GM18868 (cell line): ENCODE measurements at regions not wholly inside any gene's neighbourhood (a gene's known extent, or its start where the extent isn't known, plus 50 kb on each side); places are given as distances from the start of the nearest gene placed in this dataset.

Experiments
- ATAC-seq: cut with Tn5 transposase; IDR thresholded peaks from one replicate; pipeline ENCODE4 v1.9.1; 2021; ENCODE audit warnings: mild to moderate bottlenecking, moderate library complexity; ENCODE audit not compliant: unreplicated experiment

DNA sequence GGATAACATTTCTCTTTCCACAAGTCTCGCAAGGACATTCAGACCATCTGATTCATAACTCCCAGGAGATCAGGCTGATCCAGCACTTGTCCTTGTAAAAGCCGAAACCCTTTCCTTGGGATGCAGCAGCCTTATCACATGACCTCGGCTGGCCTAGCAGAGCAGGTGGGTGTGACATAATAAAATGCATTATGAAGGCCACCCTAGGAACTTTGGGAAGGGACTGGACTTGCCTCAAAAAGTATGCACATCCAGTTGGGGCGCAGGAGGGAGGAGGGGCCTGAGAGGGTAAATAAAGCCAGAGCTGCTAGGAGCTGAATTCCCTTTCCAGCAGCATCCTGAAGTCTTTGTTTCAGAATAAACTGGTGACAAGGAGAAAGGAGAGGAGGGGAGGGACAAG, 260.8 kb downstream of the SNX13 start:
- no peak for ATAC-seq

DNA sequence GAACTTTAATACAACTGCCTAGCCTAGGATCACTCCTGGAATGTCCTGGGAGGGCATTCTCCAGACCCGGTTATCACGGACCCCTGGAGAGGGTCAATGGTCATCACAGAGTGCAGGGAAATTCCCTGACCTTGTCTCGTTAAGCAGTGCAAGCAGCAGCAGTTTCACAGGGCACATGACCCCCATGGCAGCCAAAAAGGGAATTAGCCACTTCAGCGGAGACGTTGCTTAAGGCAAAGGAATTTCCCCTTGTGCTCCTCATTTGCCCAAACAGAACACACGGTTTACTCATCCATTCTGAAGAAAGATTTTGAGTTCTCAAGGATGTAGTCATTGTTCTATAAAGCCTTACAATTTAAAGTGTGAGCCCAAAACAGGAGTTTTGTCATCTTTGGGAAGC, 260.3 kb downstream of the SNX13 start:
- no peak for ATAC-seq

DNA sequence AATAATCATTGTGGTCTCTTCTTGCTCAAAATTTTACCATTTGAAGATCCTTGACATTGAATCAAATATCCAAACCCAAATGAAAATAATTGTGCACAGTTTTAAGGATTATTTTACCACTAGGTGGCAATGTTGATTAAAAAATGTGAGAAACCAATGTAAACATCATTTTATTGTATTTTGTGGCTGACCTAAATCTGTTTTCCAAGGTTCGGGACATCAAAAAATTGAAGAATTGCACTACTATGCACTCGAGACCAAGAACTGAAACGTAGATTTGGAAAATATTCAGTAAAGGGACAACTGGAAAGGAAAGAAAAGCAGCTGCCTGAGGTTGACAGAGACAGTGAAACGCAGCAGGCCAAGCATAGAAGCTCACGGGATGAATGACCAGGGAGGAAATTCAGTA, 259.3 kb downstream of the SNX13 start:
- ATAC-seq = peak; percentile 42

DNA sequence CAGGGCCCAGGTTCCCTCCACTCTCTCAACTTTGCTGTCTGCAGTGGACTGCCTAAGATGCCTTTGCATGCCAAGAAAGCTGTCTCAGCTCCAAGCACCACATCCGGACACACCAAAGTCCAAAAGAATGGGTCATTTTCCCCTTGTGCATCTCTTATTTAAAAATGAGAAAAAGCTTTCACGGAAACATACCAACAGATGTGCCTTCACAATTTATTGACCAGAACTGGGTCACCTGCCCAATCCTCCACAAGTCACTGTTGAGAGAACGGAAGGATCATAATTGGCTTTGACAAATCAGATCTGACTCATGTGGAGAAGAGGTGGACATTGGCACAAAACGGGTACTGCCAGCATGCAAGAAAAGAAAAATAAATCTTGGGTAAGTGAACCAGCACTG, 258.3 kb downstream of the SNX13 start:
- ATAC-seq = no peak

DNA sequence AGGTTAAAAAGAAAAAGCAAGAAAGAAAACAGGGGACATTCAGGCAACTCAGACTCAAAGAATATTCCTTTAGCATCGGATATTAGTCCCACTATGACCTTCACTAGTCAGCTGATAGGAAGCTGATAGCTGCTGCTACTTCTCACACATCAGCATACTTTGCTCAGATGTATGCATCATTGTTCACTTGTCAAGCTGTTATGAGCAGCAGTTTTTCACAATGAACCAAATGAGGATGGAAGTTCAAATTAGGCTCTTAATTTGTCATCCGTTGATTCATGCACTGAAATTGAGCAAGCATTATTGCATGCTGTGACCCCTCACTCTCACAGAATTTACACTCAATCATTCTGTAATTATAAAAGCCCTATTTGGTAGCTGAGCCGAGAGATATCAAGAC, 257.7 kb downstream of the SNX13 start:
- ATAC-seq = no peak

DNA sequence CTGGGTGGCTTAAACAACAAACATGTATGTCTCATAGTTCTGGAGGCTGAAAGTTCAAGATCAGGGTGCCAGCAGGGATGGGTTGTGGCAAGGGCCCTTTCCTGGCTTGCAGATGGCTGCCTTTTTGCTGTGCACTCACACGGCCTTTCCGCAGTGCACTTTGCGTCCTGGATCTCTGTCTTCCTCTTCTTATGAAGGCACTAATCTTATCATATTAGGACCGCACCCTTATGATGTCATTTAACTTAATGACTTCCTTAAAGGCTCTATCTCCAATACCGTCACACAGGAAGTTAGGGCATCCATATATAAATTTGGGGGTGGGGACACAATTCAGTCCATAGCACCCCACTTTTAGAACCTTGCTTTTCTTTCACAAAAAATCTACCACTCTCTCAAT, 255.2 kb downstream of the SNX13 start:
- ATAC-seq = no peak

DNA sequence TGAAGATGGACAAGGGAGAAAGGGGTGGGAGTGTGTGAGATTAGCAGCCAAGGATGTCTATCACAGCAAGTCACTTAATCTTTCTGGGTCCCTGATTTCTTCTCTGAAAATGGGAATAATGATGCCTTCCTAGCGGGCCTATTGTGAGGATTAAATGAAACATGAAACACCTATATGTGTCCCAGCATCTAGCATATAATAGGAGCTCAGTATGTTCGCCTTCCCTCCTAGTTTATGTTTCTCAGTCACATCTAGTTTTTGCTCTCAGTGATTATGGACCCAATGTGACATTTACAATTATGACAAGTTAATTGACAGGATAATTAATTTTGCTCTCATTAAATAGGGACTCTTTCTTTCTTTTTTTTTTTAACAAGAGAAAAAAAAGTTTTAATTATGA, 252.9 kb downstream of the SNX13 start:
- no peak for ATAC-seq

DNA sequence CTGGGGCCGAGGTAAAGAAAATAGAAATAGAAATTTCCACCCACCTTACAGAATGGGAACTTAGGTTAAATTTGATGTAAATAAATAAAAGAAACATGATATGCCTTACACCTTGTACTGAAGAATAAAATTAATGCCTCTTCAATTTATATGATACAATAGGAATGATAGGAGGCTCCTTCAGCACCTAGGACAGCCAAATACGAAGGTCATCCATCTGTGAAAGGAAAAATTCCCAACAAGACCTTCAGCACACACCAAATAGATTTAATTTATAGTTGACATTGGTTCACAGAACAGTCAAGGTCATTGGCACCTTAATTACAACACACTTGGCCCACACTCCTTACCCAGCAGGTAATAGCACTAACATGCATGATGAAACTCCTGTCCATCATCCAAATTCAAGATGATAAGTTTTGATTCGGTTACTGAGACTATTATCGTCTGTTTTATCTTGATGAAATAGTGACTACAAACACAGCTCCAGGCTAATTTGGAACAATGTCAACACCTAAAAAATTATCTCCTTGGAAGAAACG, 250.9 kb downstream of the SNX13 start:
- no peak for ATAC-seq

DNA sequence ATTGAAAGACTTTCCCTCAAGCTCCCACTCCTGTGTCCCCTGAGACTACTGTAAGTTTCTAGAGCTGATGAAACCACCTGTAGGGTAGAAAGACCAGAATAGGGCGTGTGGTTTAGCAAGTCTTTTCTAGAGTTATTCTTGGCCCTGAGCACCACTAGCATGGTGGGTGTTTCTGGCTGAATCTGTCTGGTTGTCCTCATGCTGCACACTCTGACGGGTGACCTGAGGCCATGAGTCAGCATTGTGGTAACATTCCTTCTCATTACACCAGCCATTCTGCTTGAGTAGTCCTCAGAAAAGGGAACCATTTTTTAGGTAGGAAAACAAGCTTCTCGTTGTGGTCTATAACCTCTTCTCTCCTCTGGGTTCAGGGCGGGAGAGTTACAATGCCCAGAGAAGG, 250.3 kb downstream of the SNX13 start:
- peak; percentile 87 for ATAC-seq

DNA sequence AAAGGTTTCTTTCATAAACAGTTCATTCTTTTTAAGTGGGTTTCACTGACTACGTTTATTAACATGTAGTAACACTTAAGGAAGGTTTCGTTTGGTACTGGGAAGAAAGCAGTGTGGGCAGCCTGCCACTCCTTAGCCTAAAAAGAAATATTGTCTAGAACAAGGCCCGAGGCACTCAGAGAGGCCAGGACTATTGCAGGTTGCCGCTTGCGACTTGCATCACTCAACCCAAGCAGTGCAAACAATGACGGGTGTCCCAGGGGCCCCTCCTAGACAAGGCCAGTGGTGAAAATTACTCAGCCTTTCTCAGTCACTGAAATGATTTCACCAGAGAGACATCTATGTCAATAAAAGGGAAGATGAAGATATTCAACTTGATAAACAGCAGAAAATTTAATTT, 243.9 kb downstream of the SNX13 start:
- ATAC-seq = no peak

DNA sequence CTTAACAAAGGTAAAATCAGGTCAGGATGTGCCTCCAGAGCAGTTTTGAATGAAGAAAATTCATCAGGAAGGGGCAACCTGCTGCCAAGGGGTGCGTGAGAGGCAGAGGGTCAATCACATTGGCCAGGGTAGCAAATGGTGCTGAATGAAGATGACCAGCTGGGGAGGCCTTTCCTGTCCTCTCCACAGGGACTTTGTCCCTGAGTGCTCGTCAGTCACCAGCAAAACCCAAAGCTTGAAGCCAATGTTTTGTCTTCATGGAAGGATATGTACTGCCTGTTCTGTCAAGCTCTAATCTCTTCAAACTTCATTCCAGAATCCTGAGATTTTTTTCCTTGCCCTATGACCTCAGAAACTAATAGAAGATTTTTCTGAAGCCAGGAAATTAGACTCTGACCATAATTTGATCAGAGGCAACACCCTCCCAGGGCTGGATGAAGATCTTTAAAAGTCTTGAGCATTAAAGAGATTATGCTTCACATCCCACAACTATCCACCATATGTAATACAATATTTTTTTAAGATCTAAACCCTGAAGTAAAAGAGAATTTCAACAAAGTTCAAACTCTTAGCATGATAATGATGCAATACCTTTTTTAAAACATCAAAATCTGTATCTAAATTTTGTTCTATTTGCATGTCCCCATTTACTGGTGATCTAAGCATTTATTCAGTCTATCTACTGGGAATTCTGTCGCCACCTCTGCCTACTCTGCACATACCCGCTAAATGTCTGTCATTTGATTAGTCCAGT, 243.0 kb downstream of the SNX13 start:
- no peak for ATAC-seq

DNA sequence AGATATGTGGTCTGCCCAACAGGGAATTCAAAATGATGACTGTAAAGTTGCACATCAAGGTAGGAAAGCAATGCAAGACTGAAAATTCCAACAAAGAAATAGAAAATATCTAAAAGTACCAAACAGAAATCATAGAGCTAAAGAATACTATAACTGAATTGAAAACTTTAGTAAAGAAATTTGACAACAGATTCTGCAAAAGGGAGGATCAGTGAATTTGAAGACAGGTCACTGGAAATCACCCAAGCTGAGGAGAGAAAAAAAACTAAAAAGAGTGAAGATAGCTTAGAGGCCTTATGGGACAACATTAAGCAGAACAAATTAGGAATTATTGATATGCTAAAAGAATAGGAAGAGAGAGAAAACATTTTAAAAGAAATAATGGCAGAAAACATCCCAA, 240.6 kb downstream of the SNX13 start:
- ATAC-seq = no peak

DNA sequence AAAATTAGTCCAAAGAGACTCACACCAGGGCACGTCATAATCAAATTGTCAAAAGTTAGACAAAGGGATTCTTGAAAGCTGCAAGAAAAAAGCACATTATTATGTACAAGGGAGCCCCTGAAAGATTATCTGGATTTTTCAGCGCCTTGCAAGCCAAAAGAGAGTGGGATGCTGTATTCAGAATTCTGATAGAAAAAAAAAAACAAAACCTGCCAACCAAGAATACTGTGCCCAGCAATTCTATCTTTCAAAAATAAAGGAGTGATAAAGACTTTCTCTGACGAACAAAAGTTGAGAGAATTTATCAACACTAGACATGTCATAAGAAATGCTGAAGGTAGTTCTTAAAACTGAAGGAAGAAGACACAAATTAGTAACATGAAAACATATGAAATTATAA, 240.2 kb downstream of the SNX13 start:
- no peak for ATAC-seq

DNA sequence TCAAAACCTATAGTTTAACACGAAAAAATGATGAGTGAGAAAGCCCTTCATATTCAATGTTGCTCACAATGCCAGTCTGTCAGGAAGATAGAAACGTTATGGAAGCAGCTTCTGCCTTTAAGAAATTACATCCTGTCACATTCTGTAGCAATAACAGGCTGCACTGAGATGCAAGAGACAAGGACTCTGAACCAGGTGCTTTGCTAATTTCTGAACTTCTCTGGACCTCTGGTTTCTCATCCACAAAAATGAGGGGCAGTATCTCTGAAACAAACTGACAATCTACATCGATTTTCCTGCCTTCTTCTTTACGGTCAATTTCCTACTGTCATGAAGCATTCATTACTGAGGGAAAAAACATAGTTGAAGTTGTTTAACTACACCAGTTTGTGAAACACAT, 234.0 kb downstream of the SNX13 start:
- ATAC-seq = no peak

DNA sequence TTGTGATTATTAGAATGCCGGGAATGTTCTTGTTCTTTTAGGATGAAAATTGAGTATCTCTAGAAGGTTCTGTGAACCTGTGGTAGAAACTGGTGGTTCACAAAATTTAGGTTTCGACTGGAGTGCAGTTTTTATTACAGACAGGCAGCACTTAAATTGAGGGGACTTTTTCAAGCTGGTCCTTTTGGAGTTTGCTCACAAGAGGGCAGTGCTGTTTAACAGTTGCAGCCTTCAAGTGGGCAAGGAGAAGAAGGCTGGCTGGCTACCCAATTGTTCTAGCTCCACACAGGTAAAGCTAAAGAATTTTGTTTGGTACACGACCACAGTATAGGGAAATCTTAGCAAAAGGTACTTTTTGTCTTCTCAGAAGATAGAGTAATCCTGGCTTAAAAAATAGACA, 233.6 kb downstream of the SNX13 start:
- ATAC-seq = peak; percentile 91

DNA sequence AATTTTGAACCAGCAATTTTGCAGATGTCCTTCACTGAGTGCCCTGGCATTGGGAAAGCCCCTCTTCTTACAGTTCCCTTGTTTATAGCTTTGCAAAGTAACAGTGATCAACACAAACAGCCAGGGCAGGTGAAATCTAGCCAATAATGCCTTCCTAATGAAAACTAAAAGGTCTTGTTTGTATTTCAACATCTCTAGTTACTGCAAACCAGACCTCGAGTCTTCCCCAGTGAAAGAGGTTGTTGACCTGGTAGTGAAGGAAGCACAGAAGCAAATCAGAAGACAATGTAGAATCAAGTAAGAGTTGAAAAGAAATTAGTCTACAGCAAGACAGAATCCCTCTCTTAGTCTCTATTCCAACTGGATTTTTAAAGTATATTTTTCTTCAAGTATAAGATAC, 231.2 kb downstream of the SNX13 start:
- no peak for ATAC-seq

DNA sequence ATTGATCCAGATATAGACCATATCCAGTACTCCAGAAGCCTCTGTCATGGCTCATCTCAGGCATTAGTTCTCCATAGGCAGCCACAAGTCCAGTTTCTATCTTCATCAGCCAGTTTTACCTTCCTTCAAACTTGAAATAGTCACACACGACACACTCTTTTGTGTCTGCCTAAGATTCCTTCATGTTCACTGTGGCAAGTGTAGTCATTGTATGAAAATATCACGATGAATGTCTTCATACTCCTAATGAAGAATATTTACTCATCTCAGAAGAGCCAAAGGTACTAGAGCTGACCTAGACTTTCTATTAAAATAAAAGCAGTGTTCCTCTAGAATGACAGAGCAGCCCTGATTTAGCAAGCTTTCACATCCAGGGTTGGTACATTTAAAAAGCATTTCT, 230.7 kb downstream of the SNX13 start:
- ATAC-seq = no peak

DNA sequence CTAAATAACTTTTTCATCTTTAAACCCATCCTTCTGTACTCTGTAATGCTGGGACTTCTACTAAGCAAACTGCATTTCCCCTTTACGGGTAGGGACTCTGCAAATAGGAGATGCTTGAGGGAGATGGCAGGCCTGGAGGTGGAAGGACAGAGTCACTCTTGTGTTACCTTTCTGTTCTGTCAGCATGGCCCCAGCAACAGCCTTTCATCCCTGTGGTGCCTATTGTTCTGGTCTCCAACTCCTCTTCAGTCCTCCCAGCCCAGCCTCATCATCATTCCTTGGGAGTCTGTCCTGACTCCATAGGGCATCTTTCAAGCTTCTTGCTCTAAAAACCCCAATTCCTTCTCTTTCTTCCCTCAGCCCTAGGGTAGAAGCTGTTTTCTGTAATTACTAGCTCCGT, 230.0 kb downstream of the SNX13 start:
- ATAC-seq = no peak

DNA sequence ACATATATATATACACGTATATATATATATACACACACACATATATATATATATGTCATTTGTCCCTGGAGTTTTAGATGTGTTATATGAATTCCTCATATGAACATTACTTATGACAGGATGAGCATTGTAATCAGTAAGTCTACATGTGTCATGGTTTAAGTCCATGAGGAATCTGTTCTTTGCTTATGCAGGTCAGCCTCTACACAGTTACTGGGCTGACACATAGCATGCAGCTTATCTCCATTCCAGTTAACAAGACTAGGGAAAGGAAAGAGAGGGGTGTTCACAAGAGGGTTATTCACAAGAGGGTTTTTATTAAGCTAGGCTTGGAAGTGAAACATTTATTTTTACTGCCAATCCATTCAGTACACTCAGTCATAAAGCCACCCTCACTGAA, 226.7 kb downstream of the SNX13 start:
- no peak for ATAC-seq

DNA sequence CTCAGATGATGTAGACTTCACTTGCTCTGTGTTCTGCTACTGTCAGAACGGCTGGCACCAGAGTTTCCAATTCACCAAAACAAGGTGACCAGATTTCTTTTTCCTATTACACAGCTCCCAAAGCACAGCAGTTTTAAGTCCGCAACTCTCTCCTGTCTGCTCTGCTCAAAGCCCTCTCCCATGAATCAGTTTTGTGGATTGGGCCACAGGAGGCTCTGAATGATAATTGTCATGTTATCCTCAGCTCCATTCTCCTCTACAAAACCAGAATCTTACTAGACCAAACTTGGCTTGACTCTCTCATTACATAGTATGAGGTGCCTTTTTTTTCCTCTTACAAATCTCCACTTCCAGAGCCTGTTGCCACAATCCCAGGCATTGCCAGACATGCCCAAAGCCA, 223.5 kb downstream of the SNX13 start:
- no peak for ATAC-seq

DNA sequence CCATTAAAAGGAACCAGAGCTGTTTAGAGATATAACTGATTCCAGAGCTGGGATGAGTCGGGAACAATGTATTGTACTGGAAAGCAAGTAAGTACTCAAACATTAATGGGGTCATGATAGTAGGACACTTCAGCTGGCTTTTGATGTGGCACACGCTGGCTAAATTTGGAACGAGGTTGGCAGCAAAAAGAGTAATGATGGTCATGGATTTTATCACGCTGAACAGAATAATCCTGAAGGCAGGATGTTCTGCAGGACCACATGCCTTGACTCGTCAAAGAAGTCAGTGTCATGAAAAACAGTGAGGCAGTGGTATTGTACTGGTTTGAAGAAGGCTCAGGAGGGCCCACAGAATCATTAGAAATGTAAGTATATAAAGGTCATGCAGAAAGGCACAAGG, 220.3 kb downstream of the SNX13 start:
- no peak for ATAC-seq

DNA sequence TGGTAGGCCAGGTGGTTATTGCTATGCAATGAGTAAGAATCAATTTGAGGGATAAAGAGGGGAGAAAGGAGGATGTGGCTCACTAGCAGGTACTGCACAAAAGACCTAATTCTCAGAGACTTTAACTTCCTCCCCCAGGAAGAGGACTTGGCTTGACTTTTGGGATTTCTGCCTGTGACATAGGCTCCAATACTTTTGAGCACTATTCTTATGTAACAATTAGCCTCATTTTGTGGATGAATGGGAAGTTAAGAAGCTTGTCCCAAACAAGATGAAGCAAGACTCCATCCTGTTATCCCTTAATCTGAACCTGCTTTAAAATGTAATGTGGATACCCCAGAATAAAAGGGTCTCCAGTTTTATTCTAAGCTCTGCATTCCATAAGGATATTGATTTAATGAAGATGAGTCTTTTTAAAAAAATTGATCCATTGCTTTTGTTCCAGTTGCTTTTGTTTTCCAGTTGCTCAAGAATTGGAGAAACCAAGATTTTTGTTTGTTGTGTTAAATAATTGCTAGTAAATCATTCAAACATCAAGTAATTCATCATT, 218.5 kb downstream of the SNX13 start:
- ATAC-seq = no peak

DNA sequence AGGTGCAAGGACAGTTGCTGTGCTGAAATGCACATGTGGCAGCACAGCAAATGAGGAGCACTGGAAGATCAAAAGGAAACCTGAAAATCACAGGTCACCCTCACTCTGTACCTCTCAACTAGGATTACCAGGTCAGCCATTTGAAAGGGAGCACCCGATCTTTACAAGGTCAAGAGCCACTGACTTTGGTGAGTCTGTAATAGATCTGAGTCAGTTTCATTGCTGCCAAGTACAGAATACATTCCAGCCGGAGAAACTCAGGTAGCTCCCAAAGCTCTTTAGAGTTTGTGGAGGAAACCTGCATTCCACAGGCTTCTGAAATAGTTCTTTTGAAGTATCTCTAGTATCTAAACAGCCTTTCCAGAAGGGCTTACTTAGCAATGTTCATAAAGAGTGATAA, 217.5 kb downstream of the SNX13 start:
- no peak for ATAC-seq
